ENCODE measurements at regions not wholly inside any gene's neighbourhood (a gene's known extent, or its start where the extent isn't known, plus 50 kb on each side); places are given as distances from the start of the nearest gene placed in this dataset.

DNA sequence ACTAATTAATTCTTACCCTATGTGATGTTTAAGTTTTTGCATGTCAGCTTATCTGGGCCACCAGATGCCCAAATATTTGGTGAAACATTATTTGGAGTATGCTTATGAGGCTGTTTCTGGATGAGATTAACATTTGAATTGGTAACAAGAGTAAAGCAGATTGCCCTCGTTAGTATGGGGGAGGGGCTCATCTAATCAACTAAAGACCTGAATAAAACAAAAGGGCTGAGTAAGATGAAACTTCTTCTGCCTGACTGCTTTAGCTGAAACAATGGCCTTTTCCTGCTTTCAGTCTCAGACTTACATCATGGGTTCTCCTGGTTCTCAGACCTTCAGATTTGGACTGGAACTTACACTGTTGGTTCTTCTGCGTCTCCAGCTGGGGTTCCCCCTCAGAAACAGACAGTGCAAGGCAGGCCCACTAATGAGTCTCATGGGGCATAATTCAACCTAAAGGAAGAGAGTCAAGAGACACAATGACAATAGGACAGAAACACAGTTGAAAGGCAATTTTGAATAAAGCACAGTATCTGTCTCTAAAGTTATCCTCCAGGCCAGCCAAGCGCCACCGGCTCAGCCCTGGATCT is 288.4 kb downstream of the CAAP1 start:
- Histone ChIP-seq H3K9me3 (ENCODE audit: control insufficient read depth in 3 of 3, low read length in 3 of 3) (no peaks in the 10 kb centered on the region), H3K9ac (ENCODE audit: low read depth in 1 of 3, low read length in 3 of 3) (no peak overlapping the region), H3K36me3 (ENCODE audit: control insufficient read depth in 3 of 3, insufficient read depth in 3 of 3, low read length in 3 of 3) (no peaks in the 10 kb centered on the region), H3K4me1 (ENCODE audit: control insufficient read depth in 3 of 3, insufficient read depth in 3 of 3, low read length in 3 of 3) (no peaks in the 10 kb centered on the region), H3K27ac (ENCODE audit: low read depth, low read length) (no peak overlapping the region), H3K4me3 (ENCODE audit: low read length in 3 of 3) (no peak overlapping the region), H3K27me3 (ENCODE audit: control insufficient read depth in 3 of 3, insufficient read depth in 3 of 3, low read length in 3 of 3) (no peaks in the 10 kb centered on the region)

DNA sequence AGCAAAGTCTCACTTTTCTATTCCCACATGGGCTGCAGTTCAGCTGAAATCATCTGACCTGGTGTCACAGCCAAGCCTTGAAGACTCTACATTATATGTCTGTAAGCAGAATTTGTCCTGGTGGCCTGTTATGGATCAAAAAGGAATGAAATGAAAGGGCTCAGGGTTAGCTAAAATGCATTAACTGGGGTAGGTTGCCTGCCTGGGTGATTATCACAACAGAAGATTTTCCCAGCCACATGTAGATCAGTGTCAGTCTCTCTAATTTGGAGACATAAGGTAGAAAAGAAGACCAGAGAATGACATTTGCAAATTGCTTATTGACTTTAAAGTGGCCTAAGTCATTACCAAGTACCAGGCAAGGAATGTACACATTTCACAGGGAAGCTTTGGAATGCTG is 289.0 kb downstream of the CAAP1 start:
- no peak overlapping the region for H3K9ac ChIP-seq (ENCODE audit: low read depth in 1 of 3, low read length in 3 of 3)
- H3K4me1 ChIP-seq (ENCODE audit: control insufficient read depth in 3 of 3, insufficient read depth in 3 of 3, low read length in 3 of 3): no peaks in the 10 kb centered on the region
- no peaks in the 10 kb centered on the region for H3K9me3 ChIP-seq (ENCODE audit: control insufficient read depth in 3 of 3, low read length in 3 of 3)

GRCh38 chr9:26597542-26598149 is 295.0 kb downstream of the CAAP1 start:
- H3K36me3 ChIP-seq (ENCODE audit: control insufficient read depth in 3 of 3, insufficient read depth in 3 of 3, low read length in 3 of 3): no peaks in the 10 kb centered on the region
- H3K9ac ChIP-seq (ENCODE audit: low read depth in 1 of 3, low read length in 3 of 3): no peak overlapping the region
- peaks cover 0 to 3% (median 0%) of the 10 kb centered on the region in 3 donors for H3K27me3 ChIP-seq (ENCODE audit: control insufficient read depth in 3 of 3, insufficient read depth in 3 of 3, low read length in 3 of 3)
- no peaks in the 10 kb centered on the region for H3K4me1 ChIP-seq (ENCODE audit: control insufficient read depth in 3 of 3, insufficient read depth in 3 of 3, low read length in 3 of 3)
- no peak overlapping the region for H3K4me3 ChIP-seq (ENCODE audit: low read length in 3 of 3)
- no peak overlapping the region for H3K27ac ChIP-seq (ENCODE audit: low read depth, low read length)
- peaks cover 0 to 6% (median 0%) of the 10 kb centered on the region in 3 donors for H3K9me3 ChIP-seq (ENCODE audit: control insufficient read depth in 3 of 3, low read length in 3 of 3)

More for the DNA sequence above, 289.0 kb downstream of the CAAP1 start:
- no peaks in the 10 kb centered on the region for H3K36me3 ChIP-seq (ENCODE audit: control insufficient read depth in 3 of 3, insufficient read depth in 3 of 3, low read length in 3 of 3)
- H3K27ac ChIP-seq (ENCODE audit: low read depth, low read length): no peak overlapping the region
- H3K27me3 ChIP-seq (ENCODE audit: control insufficient read depth in 3 of 3, insufficient read depth in 3 of 3, low read length in 3 of 3): no peaks in the 10 kb centered on the region
- no peak overlapping the region for H3K4me3 ChIP-seq (ENCODE audit: low read length in 3 of 3)

GRCh38 chr9:26579056-26579455 is 313.5 kb downstream of the CAAP1 start:
- Histone ChIP-seq H3K4me3 (ENCODE audit: low read length in 3 of 3) (peak overlapping the region in 1 of 3 donors; percentile 6), H3K27me3 (ENCODE audit: control insufficient read depth in 3 of 3, insufficient read depth in 3 of 3, low read length in 3 of 3) (no peaks in the 10 kb centered on the region), H3K36me3 (ENCODE audit: control insufficient read depth in 3 of 3, insufficient read depth in 3 of 3, low read length in 3 of 3) (no peaks in the 10 kb centered on the region), H3K9me3 (ENCODE audit: control insufficient read depth in 3 of 3, low read length in 3 of 3) (no peaks in the 10 kb centered on the region), H3K4me1 (ENCODE audit: control insufficient read depth in 3 of 3, insufficient read depth in 3 of 3, low read length in 3 of 3) (no peaks in the 10 kb centered on the region), H3K9ac (ENCODE audit: low read depth in 1 of 3, low read length in 3 of 3) (no peak overlapping the region), H3K27ac (ENCODE audit: low read depth, low read length) (no peak overlapping the region)

GRCh38 chr9:26574898-26575440 is 317.6 kb downstream of the CAAP1 start:
- no peak overlapping the region for H3K9ac ChIP-seq (ENCODE audit: low read depth in 1 of 3, low read length in 3 of 3)
- no peaks in the 10 kb centered on the region for H3K4me1 ChIP-seq (ENCODE audit: control insufficient read depth in 3 of 3, insufficient read depth in 3 of 3, low read length in 3 of 3)
- no peaks in the 10 kb centered on the region for H3K36me3 ChIP-seq (ENCODE audit: control insufficient read depth in 3 of 3, insufficient read depth in 3 of 3, low read length in 3 of 3)
- no peak overlapping the region for H3K27ac ChIP-seq (ENCODE audit: low read depth, low read length)
- no peaks in the 10 kb centered on the region for H3K27me3 ChIP-seq (ENCODE audit: control insufficient read depth in 3 of 3, insufficient read depth in 3 of 3, low read length in 3 of 3)
- no peak overlapping the region for H3K4me3 ChIP-seq (ENCODE audit: low read length in 3 of 3)
- no peaks in the 10 kb centered on the region for H3K9me3 ChIP-seq (ENCODE audit: control insufficient read depth in 3 of 3, low read length in 3 of 3)

GRCh38 chr9:26574256-26574655 is 318.3 kb downstream of the CAAP1 start:
- Histone ChIP-seq H3K27ac (ENCODE audit: low read depth, low read length) (no peak overlapping the region), H3K4me3 (ENCODE audit: low read length in 3 of 3) (no peak overlapping the region)

DNA sequence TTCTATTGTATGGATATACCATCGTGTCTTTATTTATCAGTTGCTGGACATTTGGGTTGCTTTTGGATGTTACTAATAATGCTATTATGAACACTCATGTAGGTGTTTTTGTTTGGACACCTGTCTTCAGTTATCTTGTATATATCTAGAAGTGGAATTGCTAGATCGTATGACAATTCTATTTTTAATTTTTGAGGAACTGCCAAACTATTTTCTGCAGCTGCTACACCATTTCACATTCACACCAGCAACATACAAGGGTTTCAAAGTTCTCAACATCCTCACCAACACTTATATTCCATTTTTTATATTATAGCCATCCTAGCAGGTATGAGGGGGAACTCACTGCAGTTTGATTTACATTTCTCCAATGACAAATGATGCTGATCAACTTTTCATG is 324.6 kb downstream of the CAAP1 start:
- no peaks in the 10 kb centered on the region for H3K36me3 ChIP-seq (ENCODE audit: control insufficient read depth in 3 of 3, insufficient read depth in 3 of 3, low read length in 3 of 3)

More at GRCh38 chr9:26574256-26574655, 318.3 kb downstream of the CAAP1 start:
- Histone ChIP-seq H3K36me3 (ENCODE audit: control insufficient read depth in 3 of 3, insufficient read depth in 3 of 3, low read length in 3 of 3) (no peaks in the 10 kb centered on the region), H3K27me3 (ENCODE audit: control insufficient read depth in 3 of 3, insufficient read depth in 3 of 3, low read length in 3 of 3) (no peaks in the 10 kb centered on the region), H3K4me1 (ENCODE audit: control insufficient read depth in 3 of 3, insufficient read depth in 3 of 3, low read length in 3 of 3) (no peaks in the 10 kb centered on the region), H3K9ac (ENCODE audit: low read depth in 1 of 3, low read length in 3 of 3) (no peak overlapping the region), H3K9me3 (ENCODE audit: control insufficient read depth in 3 of 3, low read length in 3 of 3) (no peaks in the 10 kb centered on the region)

DNA sequence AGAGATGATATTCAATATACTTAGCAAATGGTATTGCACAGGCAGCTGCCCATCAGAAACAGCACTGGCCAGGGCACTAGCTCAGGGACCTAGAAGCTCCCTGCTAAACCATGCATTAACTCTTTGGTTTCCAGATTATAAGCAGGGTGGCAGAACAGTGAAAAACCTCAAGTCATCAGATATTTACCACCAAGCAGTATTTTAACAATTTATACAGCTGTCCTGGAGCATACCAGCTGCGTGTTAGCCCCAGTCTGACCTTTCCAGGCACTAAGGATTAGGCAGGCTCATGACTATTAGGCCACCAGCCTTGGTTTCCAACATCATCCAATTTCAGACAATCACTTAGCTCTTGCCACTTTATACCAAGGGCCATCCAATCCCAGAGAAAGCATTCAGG is 326.5 kb downstream of the CAAP1 start:
- Histone ChIP-seq H3K27ac (ENCODE audit: low read depth, low read length) (no peak overlapping the region), H3K4me1 (ENCODE audit: control insufficient read depth in 3 of 3, insufficient read depth in 3 of 3, low read length in 3 of 3) (peaks cover 0 to 5% (median 0%) of the 10 kb centered on the region in 3 donors), H3K36me3 (ENCODE audit: control insufficient read depth in 3 of 3, insufficient read depth in 3 of 3, low read length in 3 of 3) (no peaks in the 10 kb centered on the region), H3K9me3 (ENCODE audit: control insufficient read depth in 3 of 3, low read length in 3 of 3) (no peaks in the 10 kb centered on the region), H3K27me3 (ENCODE audit: control insufficient read depth in 3 of 3, insufficient read depth in 3 of 3, low read length in 3 of 3) (no peaks in the 10 kb centered on the region), H3K9ac (ENCODE audit: low read depth in 1 of 3, low read length in 3 of 3) (no peak overlapping the region), H3K4me3 (ENCODE audit: low read length in 3 of 3) (no peak overlapping the region)

More for the DNA sequence above, 324.6 kb downstream of the CAAP1 start:
- Histone ChIP-seq H3K4me3 (ENCODE audit: low read length in 3 of 3) (no peak overlapping the region), H3K9ac (ENCODE audit: low read depth in 1 of 3, low read length in 3 of 3) (no peak overlapping the region), H3K27me3 (ENCODE audit: control insufficient read depth in 3 of 3, insufficient read depth in 3 of 3, low read length in 3 of 3) (no peaks in the 10 kb centered on the region), H3K9me3 (ENCODE audit: control insufficient read depth in 3 of 3, low read length in 3 of 3) (no peaks in the 10 kb centered on the region), H3K4me1 (ENCODE audit: control insufficient read depth in 3 of 3, insufficient read depth in 3 of 3, low read length in 3 of 3) (peaks cover 0 to 5% (median 0%) of the 10 kb centered on the region in 3 donors), H3K27ac (ENCODE audit: low read depth, low read length) (no peak overlapping the region)

- H3K9ac ChIP-seq (ENCODE audit: low read depth in 1 of 3, low read length in 3 of 3): no peak overlapping the region
- H3K4me1 ChIP-seq (ENCODE audit: control insufficient read depth in 3 of 3, insufficient read depth in 3 of 3, low read length in 3 of 3): peaks cover 0 to 5% (median 0%) of the 10 kb centered on the region in 3 donors
- no peak overlapping the region for H3K4me3 ChIP-seq (ENCODE audit: low read length in 3 of 3)
- no peaks in the 10 kb centered on the region for H3K27me3 ChIP-seq (ENCODE audit: control insufficient read depth in 3 of 3, insufficient read depth in 3 of 3, low read length in 3 of 3)
- no peak overlapping the region for H3K27ac ChIP-seq (ENCODE audit: low read depth, low read length)
- H3K36me3 ChIP-seq (ENCODE audit: control insufficient read depth in 3 of 3, insufficient read depth in 3 of 3, low read length in 3 of 3): no peaks in the 10 kb centered on the region
- no peaks in the 10 kb centered on the region for H3K9me3 ChIP-seq (ENCODE audit: control insufficient read depth in 3 of 3, low read length in 3 of 3)
These were observed 327.5 kb downstream of the CAAP1 start for GRCh38 chr9:26565118-26565517.

GRCh38 chr9:26562338-26562737 is 330.3 kb downstream of the CAAP1 start:
- Histone ChIP-seq H3K9me3 (ENCODE audit: control insufficient read depth in 3 of 3, low read length in 3 of 3) (no peaks in the 10 kb centered on the region), H3K27ac (ENCODE audit: low read depth, low read length) (no peak overlapping the region), H3K4me3 (ENCODE audit: low read length in 3 of 3) (no peak overlapping the region), H3K9ac (ENCODE audit: low read depth in 1 of 3, low read length in 3 of 3) (no peak overlapping the region), H3K27me3 (ENCODE audit: control insufficient read depth in 3 of 3, insufficient read depth in 3 of 3, low read length in 3 of 3) (no peaks in the 10 kb centered on the region), H3K4me1 (ENCODE audit: control insufficient read depth in 3 of 3, insufficient read depth in 3 of 3, low read length in 3 of 3) (no peaks in the 10 kb centered on the region), H3K36me3 (ENCODE audit: control insufficient read depth in 3 of 3, insufficient read depth in 3 of 3, low read length in 3 of 3) (no peaks in the 10 kb centered on the region)

Data from skeletal muscle tissue (tissue), 3 donors.